CD4-positive, alpha-beta T cell treated with Interleukin-10 for 1 hour (primary cell): ENCODE measurements at regions not wholly inside any gene's neighbourhood (a gene's known extent, or its start where the extent isn't known, plus 50 kb on each side); places are given as distances from the start of the nearest gene placed in this dataset.

Source experiments
- DNase-seq: peaks from one replicate; pipeline ENCODE4 v3.0.0-alpha.2; 2020

- DNase-seq = no peak
Measured at GRCh38 chr4:26106776-26107175, 192.8 kb downstream of the SMIM20 start.

- DNase-seq = no peak
Measured at GRCh38 chr4:26108054-26108453, 194.0 kb downstream of the SMIM20 start.

GRCh38 chr4:26110493-26110892, 196.5 kb downstream of the SMIM20 start:
- no peak for DNase-seq

GRCh38 chr4:26113339-26113940, 199.4 kb downstream of the SMIM20 start:
- DNase-seq = no peak

- no peak for DNase-seq
Measured at GRCh38 chr4:26116057-26116456, 202.0 kb downstream of the SMIM20 start.

DNA sequence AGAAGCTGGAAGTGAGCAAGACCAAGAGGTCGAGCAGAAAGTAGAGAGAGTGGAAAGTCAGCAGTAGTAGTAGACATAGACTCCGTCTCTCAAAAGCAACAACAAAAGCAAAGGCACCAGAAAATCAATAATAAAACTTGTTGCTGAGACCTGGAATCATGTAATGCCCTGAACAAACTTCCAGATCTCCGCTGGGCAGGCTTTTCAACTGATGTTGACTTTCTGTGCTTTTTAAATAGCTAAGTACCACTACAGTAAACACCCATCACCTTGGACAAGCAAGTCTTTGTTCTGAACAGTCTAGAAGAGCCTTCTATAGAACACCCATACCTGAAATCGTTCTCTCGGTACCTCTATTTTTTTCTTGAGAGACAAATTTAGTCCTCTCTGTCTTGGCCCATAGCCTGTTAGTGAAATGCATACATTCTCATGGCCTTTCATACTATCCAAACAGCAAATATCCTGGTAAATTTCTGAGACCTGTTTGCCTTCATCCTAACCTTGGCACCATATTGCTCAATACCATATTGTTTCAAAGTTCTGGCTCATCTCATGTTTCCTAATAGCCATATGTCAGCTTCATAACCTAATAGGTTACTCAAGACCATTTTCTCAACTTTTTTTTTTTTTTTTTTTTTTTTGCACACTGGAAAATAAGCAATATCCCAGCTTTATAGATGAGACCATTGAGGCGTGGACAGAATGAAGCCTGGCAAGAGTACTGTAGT, 200.6 kb upstream of the RBPJ start:
- DNase-seq = no peak

DNA sequence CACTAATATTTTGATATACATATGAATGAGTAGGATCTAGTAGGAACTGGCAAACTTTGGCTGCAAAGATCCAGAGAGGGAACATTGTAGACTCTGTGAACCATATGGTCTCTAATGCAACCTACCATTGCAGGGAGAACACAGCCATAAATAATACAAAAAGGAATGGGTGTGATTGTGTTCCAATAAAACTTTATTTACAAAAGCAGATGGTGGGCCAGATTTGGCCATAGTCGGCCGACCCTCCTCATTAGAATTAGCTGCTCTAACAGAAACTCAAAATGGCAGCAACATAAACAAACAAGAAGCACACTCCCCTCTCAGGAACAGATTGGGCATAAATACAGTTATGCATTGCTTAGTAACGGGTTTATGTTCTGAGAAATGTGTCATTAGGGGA, 198.1 kb upstream of the RBPJ start:
- DNase-seq = no peak

GRCh38 chr4:26124753-26125321, 196.0 kb upstream of the RBPJ start:
- DNase-seq = no peak

- DNase-seq = peak; percentile 18
Measured at GRCh38 chr4:26126143-26126718, 194.6 kb upstream of the RBPJ start.

- no peak for DNase-seq
Measured at GRCh38 chr4:26126994-26127393, 193.8 kb upstream of the RBPJ start.

DNA sequence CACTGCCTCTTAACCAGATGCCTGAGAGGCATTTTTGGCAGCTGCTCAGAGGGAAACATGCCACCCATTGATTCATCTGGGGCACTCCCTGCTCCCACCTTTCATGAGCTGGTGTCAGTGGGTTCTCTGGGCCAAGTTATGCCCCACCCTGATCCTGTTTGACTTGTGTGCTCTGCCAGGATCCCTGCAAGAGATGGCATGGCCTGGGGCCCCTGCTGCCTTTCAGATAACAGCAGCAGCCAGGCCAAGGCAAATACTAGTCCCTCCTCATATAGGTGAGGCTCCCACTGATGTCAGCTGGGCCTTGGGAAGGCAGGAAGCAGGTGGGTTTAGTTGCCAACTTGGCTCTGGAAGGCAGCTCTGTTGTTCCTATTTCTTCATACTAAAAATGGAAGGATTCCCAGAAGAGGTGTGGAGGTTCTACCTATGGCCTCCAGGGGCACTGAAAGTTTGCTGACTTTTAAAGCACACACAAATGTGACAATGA, 192.9 kb upstream of the RBPJ start:
- no peak for DNase-seq

DNA sequence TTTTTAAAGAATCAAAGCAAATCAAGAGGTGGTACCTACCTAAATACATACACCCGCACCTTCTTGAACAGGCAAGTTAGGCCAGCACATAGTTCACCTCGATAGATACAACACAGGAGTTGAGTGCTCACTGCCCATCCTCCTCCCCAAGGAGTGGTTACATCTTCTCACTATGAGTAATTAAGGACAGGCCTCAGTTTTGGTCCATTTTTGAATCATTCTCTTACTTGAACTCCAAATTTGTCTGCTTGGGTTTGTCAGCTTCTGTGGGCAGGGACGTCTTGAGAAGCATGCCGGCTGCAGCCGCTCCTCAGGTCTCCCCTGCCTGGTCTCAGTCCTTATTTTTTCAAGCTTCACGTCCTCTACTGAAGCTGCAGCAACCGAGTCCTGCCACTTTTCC, 190.6 kb upstream of the RBPJ start:
- no peak for DNase-seq

DNA sequence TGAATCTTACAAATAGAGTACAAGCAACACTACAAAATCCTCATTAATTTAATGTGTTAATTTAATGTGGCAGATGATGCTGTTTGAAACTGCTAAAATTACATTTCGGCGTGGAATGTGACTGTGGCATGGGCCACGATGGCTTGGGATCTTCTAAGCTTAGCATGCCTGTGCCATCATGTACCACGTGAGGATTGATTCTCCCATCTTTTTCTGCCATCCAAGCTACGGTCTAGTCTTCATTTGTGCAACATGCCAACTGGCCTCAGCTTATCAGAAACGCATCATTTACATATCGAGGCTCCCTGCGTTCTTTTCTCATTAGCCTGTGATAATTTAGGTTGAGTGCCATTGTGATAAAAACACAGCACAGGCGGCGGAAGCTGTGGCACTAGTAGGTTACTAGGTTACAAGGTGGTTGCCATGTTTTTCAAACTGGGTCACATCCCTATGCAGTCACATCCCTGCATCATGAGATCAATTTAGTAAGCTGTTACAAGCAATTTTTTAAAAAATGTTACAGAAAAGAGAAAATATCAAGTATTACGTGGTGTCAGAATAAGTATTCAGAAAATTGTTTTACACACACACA, 189.9 kb upstream of the RBPJ start:
- DNase-seq = peak; percentile 53

DNA sequence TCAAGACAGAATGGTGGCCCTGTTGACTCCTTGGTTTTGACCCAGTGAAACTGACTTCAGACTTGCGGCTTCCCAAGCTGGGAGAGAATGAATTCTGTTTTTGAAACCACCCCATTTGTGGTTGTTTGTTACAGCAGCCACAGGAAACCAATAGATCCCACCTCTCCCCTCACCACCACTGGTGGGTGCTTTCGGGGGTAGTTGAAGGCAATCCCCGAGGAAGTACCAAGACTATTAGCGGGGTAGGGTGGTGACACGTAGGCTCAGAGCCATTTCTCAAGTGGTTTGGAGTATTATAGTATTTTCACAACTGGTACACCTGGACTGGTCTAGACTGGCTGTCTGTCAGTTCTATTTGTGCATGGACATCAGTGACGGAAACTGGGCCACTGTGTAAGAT, 189.1 kb upstream of the RBPJ start:
- DNase-seq = peak; percentile 65

DNA sequence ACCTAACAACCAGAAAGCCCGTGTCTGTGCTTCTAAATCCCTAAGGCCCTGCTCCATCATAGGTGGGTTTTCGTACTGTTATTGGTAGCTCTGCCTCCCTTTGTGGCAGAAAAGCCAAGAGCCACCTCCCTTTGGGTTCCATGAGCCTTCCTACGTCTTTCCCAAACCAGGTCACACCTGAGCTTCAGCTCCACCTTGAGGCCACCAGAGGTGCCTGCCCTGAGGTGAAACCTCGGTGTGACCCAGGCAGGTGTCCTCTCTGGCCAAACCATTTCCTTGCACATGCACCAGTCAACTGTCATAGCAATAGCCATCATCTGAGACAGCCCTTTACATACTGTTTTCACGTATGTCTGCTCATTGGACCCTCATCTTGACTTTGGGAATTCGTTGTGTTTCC, 188.0 kb upstream of the RBPJ start:
- no peak for DNase-seq

- DNase-seq = no peak
Measured at GRCh38 chr4:26133840-26134239, 187.0 kb upstream of the RBPJ start.

GRCh38 chr4:26135331-26135730, 185.5 kb upstream of the RBPJ start:
- DNase-seq = no peak

GRCh38 chr4:26136615-26137014, 184.2 kb upstream of the RBPJ start:
- DNase-seq = no peak

DNA sequence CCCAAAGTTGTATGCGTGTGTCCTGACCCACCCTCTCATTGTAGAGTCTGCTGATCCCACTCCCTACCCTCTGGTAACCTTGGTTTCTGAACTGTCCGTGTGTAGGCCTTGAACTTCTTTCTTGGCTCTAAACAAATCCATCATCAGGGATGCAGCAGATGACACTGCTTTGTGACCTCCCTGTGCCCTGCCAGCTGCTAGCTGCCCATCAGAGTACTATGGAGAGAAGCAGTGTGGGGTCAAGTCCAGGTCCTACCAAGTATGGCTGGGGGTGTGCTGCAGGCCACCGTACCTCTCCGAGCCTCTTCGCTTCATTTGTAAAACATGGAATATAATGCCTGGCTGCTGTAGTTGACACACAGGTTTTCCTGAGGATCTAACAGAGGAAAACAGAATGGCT, 183.5 kb upstream of the RBPJ start:
- DNase-seq = no peak

GRCh38 chr4:26139310-26139924, 181.4 kb upstream of the RBPJ start:
- no peak for DNase-seq

GRCh38 chr4:26140150-26140898, 180.5 kb upstream of the RBPJ start:
- no peak for DNase-seq

DNA sequence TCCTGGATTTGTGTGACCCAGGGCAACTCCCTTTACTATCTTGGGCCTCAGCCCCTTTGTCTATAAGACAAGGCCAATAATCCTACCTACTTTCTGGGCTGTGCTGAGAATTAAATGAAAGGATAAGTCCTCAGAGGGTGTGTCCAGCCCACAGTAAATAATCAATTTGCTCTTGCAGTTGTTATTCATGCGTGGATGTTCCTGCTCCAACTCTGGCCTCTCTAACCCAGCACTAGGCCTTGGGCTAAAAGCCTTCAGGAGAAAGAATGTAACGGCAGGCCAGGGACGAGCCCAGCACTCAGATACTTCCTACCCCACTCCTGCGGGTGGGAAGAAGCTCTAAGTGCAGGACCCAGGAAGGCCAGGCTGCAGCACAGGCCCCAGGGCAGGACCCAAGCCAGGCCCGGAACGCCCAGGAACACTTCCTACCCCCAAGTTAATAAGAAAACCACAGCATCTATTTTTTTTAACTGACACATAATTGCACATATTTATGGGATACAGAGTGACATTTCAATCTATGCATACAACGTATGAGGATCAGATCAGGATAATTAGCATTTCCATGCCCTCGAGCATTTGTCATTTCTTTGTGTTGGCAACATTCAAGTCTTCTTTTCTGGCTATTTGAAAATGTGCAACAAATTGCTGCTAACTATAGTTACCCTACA, 179.6 kb upstream of the RBPJ start:
- no peak for DNase-seq
